Ovary (tissue), 3 donors: ENCODE measurements at regions not wholly inside any gene's neighbourhood (a gene's known extent, or its start where the extent isn't known, plus 50 kb on each side); places are given as distances from the start of the nearest gene placed in this dataset.

Experiments used
- EP300 ChIP-seq: sonication (generic); formaldehyde crosslinking; IDR thresholded peaks from one replicate; pipeline ENCODE4 v1.6.1; 2017; ENCODE audit warnings: antibody characterized with exemption
- POLR2A ChIP-seq: fragments of 450-650 bp; IDR thresholded peaks from one replicate; pipeline ENCODE4 v1.6.1; 2017; ENCODE audit warnings: antibody characterized with exemption, mild to moderate bottlenecking, moderate library complexity
- TF ChIP-seq, protein P1 (sequence below), 3 donors: fragments of 450-650 bp in 2 of 3; fragments of 200-600 bp in 1 of 3; IDR thresholded peaks; one replicate each; pipeline versions ENCODE4 v1.5.1 to v1.8.0; 2016 to 2022; ENCODE audit warnings: antibody characterized with exemption in 3 of 3, mild to moderate bottlenecking in 1 of 3
- donor health status: DM: no; HTN: no; CAD: no.

DNA sequence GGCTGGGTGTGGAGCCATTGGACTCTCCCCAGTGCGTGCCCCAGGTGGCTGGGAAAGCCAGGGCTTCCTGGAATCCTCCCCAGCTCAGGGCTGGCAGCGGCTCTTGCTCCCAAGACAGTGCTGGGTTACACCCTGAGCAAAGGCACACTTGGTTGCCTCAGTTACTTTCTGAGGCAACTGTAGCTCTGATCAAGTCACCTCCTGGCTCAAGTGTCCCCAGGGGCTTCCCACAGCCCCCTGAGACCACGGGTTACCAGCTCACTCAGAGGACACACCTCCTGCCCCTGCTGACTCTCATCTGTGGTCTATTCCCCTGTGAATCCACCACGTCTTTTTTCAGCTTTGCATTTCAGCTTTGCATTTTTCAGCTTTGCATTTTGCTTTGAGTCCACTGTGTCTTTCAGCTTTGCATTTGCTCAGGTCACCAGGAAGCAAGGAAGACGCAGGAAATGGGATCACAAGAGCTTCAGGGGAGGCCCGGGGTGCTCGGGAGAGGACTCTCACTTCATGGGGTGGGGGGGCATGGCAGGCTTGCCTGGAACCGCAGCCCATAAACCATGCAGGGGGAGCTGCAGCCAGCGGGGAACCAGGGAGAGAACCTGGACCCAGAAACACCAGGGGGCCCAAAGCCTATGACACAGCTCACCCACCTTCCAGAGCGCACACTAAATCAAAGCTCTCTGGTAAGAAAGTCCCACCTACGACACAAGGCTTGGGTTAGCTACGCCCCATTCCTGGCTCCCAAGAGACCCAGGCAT lies 138.0 kb upstream of the ASB18 start:
- TF ChIP-seq POLR2A (no peak), EP300 (no peak)
- TF ChIP-seq, protein P1, sequence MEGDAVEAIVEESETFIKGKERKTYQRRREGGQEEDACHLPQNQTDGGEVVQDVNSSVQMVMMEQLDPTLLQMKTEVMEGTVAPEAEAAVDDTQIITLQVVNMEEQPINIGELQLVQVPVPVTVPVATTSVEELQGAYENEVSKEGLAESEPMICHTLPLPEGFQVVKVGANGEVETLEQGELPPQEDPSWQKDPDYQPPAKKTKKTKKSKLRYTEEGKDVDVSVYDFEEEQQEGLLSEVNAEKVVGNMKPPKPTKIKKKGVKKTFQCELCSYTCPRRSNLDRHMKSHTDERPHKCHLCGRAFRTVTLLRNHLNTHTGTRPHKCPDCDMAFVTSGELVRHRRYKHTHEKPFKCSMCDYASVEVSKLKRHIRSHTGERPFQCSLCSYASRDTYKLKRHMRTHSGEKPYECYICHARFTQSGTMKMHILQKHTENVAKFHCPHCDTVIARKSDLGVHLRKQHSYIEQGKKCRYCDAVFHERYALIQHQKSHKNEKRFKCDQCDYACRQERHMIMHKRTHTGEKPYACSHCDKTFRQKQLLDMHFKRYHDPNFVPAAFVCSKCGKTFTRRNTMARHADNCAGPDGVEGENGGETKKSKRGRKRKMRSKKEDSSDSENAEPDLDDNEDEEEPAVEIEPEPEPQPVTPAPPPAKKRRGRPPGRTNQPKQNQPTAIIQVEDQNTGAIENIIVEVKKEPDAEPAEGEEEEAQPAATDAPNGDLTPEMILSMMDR (IDR thresholded peaks at IDR 0.05) = no peak
